T1000 (cell line): ENCODE measurements at regions not wholly inside any gene's neighbourhood (a gene's known extent, or its start where the extent isn't known, plus 50 kb on each side); places are given as distances from the start of the nearest gene placed in this dataset.

Source experiments
- DNase-seq: peaks from one replicate; lab custom pipeline; 2025; ENCODE audit warnings: mixed read lengths; lab: John Stamatoyannopoulos, UW

DNA sequence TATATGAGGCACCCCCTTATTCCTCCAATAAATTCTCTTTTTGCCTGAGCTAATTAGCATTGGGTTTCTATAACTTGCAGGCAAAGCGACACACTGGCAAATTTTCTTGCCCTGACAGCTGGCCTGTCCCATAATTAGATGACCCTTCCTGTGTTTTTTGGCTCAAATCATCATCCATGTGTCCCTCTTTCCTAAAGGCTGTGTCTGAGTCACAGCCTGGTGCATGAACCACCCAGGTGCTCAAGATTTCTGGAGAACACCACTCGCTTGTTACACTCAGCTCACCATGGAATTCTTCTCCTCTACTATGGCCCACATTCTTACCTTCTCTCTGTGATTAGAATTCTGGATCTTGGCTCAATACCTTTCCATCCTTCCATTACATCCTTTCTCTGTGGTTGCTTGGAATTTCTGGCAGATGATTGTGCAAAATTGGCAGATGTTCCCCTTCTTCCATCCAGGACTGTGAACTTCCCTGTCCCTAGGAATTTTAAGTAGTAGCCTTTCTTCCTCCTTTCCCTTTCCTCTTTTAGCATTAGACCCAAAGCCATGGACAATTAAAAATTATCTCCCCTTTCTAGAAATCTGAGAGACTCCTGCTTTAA lies 116.0 kb upstream of the ANKRD1 start:
- DNase-seq = no peak

DNA sequence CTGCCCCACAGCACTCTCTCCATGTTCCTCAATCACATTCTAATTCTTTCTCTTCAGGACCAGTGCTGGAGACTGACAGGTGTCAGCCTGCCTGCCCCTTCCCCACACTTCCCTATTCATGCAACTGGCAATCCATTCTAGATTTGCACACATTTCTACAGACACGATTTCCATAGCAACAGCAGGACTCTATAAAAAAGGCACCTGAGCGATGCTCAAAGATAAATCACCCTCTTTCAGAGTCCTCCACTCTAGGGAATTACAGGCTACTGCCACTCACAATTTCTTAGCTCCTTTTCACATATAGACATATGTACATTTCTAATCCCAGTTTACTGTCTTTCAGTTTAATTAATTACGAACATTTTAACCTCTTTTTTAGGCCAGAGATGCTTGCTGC lies 118.1 kb upstream of the ANKRD1 start:
- DNase-seq = no peak

DNA sequence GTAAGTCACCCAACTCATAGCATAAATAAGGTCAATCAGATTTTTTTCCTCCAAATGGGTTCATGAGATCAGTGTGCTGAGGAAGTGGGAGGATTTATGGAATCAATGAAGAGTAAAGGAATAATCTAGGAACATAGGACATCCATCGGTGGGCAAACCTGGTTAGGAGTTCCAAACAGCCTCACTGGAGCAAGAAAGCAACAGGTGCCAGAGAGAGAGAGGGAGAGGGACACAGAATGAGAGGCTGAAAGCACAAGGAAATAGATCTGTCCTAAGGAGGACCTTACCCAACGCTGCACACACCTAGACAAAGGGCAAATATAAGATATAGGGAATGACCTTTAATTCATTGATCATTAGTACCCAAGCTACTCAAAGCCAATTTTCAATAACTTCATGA lies 119.5 kb upstream of the ANKRD1 start:
- no peak for DNase-seq

DNA sequence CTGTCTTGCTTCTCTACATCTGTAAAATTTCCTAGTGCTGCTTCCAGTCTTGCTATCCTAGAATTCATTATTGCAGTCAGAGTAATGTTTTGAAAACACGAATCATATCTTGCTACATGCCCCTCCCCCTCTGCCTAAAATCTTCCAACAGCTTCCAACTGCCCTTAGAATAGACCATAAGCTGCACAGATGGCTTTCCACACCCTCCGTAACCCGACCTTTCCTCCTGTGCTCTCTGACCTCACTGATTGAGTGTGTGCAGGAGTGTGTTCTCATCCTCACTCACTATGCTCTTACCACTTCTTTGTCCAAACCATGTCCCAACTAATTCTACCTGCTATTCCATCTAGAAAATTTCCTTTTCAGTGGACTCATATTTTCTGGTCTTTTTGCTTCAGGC lies 121.2 kb upstream of the ANKRD1 start:
- no peak for DNase-seq

DNA sequence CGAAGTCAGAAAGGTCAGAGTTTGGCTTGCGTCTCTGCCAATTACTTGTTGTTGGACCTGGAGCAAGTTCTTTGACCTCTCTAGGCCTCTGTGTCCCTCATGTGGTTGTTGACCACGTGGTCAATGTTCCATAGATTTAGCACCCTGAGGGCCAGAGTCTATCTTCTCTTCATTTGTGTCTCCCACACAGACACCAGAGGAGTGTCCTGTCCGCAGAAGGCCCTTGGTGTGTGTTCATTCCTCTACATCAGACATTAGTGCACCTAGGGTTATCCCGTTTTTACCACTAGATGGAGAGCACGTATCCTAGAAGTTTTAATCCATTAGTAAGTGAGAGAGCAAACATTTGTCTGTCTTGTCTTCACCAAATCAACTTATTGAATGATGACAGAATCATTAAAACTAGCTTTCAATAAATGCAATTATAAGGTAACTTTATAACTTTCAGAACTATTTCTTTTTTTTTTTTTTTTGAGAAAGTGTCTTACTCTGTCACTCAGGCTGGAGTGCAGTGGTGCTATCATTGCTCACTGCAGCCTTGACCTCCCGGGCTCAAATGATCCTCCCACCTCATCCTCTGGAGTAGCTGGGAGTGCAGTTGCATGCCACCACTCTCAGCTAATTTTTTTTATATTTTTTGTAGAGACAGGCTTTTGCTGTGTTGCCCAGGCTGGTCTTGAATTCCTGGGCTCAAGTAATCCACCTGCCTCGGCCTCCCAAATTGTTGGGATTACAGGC lies 122.5 kb upstream of the ANKRD1 start:
- DNase-seq = no peak

DNA sequence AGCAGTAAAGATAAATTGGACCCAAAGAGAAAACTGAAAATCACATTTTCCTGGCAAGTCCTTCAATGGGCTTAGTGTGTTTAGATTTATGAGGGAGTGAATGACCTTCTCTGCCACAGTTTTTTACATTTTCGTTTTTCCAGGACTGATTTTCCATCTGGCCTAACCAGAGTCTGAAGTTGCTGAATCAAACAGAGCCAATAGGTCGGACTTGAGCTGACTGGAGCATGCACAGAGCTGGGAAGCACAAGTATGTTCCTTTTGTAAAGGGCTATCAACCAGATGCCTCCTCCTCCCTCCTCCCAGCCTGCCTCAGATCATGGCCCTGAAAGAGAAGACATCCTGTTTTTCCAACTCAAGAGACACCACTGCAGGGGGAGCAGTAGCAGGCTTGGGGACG lies 126.0 kb upstream of the ANKRD1 start:
- no peak for DNase-seq

DNA sequence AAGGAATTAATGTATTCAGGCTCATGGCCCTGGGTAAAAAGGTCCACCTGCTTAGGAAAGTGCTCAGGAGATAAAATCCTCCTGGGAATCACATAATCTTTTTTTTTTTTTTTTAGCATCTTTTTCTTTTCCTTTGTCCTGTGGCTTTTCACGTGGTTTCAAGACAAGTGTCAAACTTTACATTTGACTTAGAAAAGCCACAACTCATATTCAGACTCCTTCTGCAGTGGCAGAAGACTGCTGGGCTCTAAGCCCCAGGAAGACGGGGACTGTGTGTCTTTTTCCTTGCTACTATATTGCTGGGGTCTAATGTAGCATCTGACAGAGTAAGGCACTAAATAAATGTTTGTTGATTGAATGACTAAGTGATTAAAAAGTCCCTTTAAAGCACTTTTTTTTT lies 127.5 kb upstream of the ANKRD1 start:
- DNase-seq = no peak

DNA sequence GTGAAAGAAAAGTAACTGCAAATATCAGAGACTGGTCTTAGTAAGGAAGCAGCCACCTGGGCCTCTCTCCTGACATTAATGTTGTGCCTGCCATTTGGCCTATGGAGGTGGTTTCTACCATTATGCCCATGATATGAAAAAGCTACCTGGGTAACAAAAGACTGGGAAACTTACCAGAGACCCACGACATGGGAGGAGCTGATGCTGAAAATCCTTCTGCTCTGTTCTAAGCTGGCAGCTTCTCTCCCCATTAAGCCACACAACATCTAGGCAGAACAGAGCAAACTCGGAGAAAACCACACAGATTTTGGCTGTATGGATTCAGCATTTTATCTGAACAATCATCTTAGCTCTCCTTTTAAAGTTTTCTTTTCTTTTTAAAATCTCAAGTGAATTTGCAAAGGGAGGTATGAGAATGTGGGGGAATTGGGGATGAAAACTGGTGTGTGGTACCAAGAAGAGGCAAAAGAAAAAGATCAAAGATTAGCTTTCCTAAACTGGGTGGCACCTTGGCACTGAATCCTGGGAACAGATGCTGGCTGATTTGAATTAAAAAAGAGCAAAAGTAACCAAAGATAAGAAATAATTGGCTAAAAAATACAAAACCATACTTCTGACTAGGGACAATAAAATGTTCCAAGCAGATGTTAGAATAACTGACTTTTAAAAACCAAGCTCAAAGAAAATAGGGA lies 128.6 kb upstream of the ANKRD1 start:
- no peak for DNase-seq

DNA sequence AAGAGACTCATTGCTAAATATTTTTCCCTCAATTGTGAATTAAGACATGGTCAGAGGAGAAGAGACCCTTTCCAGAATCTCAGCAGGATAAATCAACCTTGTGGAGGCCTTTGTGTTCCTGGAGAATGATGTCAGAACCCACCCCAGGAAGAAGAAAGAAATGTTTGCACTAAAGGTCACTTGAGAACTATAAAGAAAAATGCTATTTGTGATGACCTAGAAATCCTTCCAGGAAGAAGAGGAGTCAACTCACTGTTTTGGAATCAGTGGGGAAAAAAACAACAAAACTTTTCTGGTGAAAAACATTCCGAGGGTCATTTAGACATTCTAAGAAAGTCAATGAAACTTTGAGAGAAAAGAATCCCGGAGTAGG lies 129.1 kb upstream of the ANKRD1 start:
- DNase-seq = no peak

DNA sequence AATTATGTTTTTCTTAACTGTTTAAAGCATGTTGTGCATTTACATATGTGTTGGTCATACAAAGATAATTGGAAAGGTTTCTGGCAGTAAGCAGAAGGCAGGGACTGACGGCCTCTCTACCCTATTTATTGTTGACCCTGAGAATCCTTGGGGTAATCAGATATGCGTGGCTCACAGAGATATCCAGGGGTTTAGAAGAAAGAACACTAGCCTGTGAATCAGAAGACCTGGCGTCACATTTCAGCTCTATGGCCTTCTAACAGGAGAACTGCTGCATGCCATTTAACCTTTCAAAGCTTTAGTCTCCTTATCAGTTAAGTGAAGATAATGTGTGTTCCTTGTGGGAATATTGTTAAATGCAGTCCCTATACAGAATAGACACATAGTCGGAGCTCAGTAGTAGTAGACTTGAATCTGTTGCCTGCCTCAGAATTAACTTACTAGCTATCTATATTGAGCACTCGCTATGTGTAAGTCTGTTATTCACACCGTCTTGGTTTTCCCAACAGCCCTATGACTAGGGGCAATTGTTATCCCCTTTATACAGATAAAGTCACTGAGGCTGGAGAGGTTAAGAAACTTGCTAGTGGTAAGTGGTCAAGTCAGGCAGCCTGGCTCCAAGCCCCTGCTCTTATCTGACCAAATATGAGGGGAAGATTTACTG lies 129.6 kb upstream of the ANKRD1 start:
- no peak for DNase-seq

DNA sequence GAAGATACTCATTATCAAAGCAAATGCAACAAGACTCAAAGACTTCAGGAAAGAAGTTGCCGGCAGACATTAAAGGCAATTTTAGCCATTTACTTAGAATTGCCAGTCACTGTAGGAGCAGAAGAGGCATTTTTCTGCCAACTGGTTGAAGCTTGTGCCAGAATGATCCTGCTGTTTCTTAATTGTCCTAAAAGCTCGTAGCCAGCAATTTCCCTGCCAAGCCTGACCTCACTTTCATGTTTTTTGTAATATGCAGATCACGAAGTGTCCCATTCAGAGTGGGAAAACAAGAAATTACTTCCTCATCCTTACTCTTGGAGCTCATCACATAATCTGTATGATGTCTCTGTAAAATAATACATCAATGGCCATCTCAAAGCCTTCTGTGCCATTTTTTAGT lies 130.9 kb upstream of the ANKRD1 start:
- DNase-seq = no peak

DNA sequence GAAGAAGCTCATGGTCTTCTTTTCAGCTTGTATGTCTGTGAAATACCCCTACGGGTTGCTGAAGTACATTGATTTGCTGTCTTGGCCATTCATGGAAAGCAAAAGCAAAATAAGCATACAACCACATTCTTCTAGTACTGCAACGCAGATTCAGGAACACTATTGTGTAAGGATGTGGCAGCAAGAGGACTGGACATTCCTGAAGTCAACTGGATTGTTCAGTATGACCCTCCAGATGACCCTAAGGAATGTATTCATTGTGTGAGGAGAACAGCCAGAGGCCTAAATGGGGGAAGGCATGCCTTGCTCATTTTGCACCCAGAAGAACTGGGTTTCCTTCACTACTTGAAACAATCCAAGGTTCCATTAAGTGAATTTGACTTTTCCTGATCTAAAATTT lies 133.4 kb upstream of the ANKRD1 start:
- DNase-seq = no peak

DNA sequence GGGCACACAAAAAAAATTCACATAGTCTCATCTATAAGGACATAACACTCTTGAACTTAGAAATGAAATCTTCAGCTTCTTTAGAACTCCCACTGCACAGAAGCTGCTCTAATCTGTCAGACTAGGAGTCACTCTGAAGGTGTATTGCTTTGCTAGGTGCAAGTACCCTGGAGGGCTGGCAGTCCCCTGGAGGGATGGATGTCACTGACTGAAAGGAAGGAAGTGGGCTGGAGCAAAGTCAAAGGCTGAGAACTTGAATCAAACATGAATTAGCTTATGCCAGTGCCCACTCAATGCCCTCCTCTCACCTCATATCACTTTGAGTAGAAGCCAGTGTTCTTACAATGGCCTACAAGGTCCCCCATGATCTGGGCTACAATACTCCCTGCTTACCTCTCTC lies 140.3 kb upstream of the ANKRD1 start:
- DNase-seq = no peak

DNA sequence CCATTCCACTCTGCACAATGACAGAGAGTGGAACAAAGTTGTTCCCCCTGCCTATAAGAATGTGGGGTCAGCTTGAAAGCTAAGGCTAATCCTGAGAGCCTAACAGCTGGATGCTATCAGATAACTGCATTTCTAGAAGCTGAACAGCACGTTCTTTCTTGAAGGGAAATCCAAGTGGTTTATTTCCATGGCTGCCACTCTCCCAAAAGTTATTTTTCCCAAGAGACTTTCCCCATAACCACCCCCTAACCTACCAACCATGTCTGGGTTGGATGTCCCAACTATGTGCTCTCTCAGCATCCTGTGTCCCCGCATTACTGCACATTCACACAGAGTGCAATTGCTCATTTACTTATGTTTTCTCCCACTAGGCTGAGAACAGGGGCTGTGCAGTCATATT lies 140.7 kb upstream of the ANKRD1 start:
- no peak for DNase-seq

DNA sequence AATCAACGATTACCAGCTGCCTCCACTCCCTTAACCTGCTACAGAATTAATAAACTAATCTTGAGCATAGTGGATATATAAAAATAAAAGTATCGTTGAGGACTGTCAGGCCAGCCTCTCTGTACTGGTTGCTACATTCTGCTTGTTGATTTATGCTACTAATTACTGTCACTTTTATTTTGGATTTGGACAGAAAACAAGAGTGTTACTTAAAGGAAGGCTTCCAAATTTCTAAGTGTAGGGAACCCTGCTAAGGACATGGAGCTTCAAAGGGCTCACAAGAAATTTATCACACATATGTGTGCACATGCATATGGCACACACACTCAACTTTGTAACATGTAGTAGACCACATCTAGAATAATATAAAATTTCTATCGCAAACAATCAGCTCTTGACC lies 141.2 kb upstream of the ANKRD1 start:
- no peak for DNase-seq

DNA sequence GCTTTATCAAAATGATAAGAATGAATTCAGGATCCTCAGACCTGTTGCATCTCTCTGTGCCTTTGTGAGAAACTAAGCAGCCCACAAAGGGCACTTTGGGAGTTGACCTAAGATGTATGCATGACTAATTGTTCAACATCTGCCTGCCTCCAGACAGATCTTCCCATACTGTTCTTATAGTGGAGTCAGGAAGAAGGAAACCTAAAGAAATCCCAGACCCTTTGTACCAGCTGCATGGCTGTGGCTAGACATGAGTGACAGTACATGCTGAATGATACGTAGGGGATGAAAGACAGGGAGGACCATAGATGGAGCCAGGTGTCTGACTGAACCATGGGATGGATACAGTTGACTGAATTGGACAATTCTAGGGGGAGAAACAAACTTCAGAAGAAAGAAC lies 148.7 kb upstream of the PCGF5 start:
- DNase-seq = no peak

DNA sequence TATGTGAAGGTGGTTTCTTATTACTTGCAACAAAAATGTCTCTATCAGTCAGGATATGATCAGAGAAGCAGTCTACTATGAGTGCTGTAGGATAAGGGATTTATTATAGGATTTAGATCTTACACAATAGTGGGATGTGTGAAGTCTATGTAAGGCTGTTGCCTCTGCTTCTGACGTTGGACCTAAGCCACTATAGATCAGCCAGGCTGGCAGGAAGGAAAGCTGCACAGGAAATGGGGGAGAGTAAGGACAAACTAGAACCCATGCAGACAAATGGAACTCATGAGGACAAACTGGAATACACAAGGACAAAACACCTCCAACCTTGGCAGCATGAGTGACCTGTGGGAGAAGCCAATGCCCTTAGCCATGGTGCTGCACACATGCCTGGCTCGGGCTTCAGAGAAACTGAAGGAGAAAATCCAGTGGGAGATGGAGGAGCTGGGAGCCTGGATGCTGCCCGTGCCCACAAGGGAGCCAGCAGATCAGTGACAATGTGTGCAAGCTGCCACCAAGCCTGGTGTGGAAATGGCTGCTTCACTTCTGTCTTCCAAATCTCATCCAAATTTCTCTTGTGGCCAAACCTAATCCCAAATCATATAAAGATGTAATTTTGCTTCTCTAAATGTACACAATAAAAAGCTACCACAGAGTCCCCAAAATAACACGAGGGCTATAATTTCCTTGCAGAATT lies 147.0 kb upstream of the PCGF5 start:
- DNase-seq = no peak

DNA sequence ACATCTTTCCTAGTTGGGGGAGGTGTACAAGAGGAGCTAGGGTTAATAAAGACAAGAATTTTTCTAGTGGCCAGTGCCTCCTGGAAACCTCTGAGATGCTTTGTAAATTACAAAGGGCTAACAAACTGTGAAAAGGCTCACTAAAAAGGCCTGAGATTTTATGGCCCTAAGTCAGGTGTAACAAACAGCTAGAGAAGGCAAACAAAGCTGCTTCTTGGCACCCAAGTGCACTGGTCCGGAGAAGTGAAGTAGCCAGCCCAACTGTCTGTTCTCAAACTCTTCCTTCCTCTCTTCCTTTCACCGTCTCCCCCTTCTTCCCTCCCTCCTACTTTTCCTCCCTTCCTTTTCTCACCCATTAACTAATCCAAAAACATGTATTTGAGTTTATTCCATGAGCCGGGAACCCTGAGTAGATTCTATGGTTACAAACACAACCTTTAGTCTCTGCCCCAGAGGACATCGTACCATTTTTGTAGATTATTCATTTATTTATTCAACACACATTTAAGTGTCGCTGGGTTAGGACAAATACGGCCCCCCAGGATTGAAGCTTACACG lies 143.4 kb upstream of the PCGF5 start:
- DNase-seq = no peak

DNA sequence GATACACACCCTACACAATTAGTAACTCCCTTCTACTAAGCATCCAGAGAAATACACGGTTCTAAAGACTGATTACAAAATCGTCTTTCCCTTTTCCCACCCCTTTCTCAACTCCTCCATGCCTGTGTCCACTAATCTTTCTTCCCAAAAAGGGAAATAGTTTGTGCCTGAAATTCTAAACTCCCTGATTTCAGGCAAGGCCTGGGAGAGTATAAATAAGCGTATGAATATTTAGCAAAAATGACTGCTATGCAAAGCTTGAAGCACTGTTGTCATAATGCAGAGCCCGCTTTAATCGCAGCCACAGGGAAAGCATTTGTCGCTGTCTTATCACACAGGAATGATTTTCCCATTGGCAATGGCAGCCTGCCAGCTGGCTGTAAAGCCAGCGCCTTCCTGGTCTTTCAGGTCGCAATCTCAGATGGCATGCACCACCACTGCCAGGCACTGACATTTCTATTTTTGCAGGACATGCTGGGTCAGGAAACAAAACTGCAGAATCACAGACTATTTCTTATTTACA lies 142.9 kb upstream of the PCGF5 start:
- DNase-seq = no peak

DNA sequence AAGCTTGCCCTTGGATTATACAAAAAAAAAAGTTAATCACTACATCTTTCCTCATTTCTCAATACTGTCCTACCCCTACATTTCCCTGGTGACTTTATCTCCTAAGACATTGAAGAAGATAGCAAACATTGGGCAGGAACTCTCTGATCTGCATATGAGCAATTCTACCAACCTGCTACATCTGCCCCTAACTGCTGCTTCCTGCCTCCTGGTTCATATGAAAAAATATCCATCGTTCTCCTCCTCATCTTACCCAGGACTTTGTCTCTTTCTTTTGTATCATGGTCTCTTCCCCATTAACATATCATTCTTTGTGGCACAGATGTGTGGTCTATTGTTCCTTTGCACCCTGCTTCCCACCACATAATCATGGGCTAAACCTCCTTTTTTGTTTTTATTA lies 139.7 kb upstream of the PCGF5 start:
- no peak for DNase-seq

DNA sequence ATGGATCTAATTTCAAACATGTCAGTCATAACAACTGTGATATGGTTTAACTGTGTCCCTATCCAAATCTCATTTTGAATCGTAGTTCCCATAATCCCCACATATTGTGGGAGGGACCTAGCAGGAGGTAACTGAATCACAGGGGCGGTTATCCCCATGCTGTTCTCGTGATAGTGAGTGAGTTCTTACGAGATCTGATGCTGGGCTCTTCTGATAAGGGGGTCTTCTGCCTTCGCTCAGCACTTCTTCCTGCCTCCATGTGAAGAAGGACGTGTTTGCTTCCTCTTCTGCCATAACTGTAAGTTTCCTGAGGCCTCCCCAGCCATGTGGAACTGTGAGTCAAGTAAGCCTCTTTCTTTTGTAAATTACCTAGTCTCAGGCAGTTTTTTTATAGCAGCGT lies 138.0 kb upstream of the PCGF5 start:
- no peak for DNase-seq
